K562 (cell line): ENCODE measurements at regions not wholly inside any gene's neighbourhood (a gene's known extent, or its start where the extent isn't known, plus 50 kb on each side); places are given as distances from the start of the nearest gene placed in this dataset.

ENCODE experiments used
- ATAC-seq: fragments of 200-7000 bp; cut with Tn5 transposase; 3 replicates; pipeline ENCODE4 v1.9.1; 2020; ENCODE audit warnings: moderate library complexity
- BruUV-seq: library from RNA; stranded (reverse); fragments of 400-500 nt; replicated peaks from 2 replicates; lab custom pipeline; 2021; lab: Mats Ljungman, UMichigan
- CTCF ChIA-PET: fragments of 300-600 bp; formaldehyde crosslinking; extraction: SDS; loops from one replicate; lab custom pipeline; 2021; ENCODE audit warnings: low intra/inter-chr PET ratio; lab: Yijun Ruan, JAX
- POLR2A ChIA-PET: fragments of 300-600, 350-650 bp; sonication (Branson Sonifier 250); formaldehyde crosslinking; extraction: SDS; loops from one replicate; lab custom pipeline; 2021; ENCODE audit warnings: antibody characterized with exemption, inconsistent platforms; lab: Yijun Ruan, JAX
- DNase-seq, 4 experiments: peaks; one replicate each; pipeline versions ENCODE4 v3.0.0 to v3.0.0-alpha.2; 2011 to 2018; ENCODE audit warnings: low spot score in 3 of 4, mixed read lengths in 3 of 4; ENCODE audit errors: extremely low read depth in 1 of 4
- FAIRE-seq: peaks from 2 replicates; lab custom pipeline; 2011; peaks lifted over from hg19 to GRCh38; lab: Jason Lieb, UNC
- H2AFZ ChIP-seq: 2 replicates; pipeline ENCODE4 v1.6.0; 2011; ENCODE audit warnings: low read depth, low read length, control low read depth, inconsistent platforms
- H3K27ac ChIP-seq: fragments of 200-600 bp; 3 replicates; pipeline ENCODE4 v1.8.0; 2011; ENCODE audit warnings: low read depth, mild to moderate bottlenecking, control low read depth, inconsistent platforms, low read length, moderate library complexity, mixed read lengths; ENCODE audit errors: extremely low read depth
- H3K27me3 ChIP-seq, 2 experiments: fragments of 300-600 bp in 1 of 2; 2 replicates in 1 of 2; 3 replicates in 1 of 2; pipeline versions ENCODE4 v1.6.0 to v1.8.0; 2011; ENCODE audit warnings: inconsistent platforms in 2 of 2, low read length in 2 of 2, mild to moderate bottlenecking in 1 of 2, mixed read lengths in 1 of 2, moderate library complexity in 1 of 2; ENCODE audit not compliant: control insufficient read depth in 2 of 2, insufficient read depth in 2 of 2
- H3K36me3 ChIP-seq: fragments of 300-600 bp; 3 replicates; pipeline ENCODE4 v1.8.0; 2011; ENCODE audit warnings: mild to moderate bottlenecking, low read length, inconsistent platforms; ENCODE audit not compliant: control insufficient read depth, insufficient read depth
- H3K4me1 ChIP-seq, 2 experiments: fragments of 200-600 bp in 1 of 2; replicated peaks in 1 of 2; 2 replicates in 1 of 2; 3 replicates in 1 of 2; pipeline versions ENCODE4 v1.5.1 to v1.8.0; 2011; ENCODE audit warnings: inconsistent platforms in 2 of 2, low read length in 2 of 2, mild to moderate bottlenecking in 1 of 2, mixed read lengths in 1 of 2, moderate library complexity in 1 of 2; ENCODE audit not compliant: control insufficient read depth in 2 of 2, insufficient read depth in 2 of 2
- H3K4me2 ChIP-seq: 2 replicates; pipeline ENCODE4 v1.6.1; 2011; ENCODE audit warnings: low read length, control low read depth, inconsistent platforms, mixed read lengths; ENCODE audit not compliant: insufficient read depth
- H3K4me3 ChIP-seq: fragments of 200-600 bp; sonication (generic), shearing (Covaris generic); 2 replicates; pipeline ENCODE4 v1.5.1; 2016; ENCODE audit warnings: control low read depth, inconsistent platforms
- H3K79me2 ChIP-seq: fragments of 200-600 bp; 3 replicates; pipeline ENCODE4 v1.8.0; 2011; ENCODE audit warnings: low read length, inconsistent platforms; ENCODE audit not compliant: control insufficient read depth, insufficient read depth
- H3K9ac ChIP-seq, 2 experiments: 2 replicates each; pipeline versions ENCODE4 v1.6.0 to v1.6.1; 2011; ENCODE audit warnings: low read depth in 2 of 2, low read length in 2 of 2, control low read depth in 1 of 2, inconsistent platforms in 1 of 2, mild to moderate bottlenecking in 1 of 2, mixed read lengths in 1 of 2; ENCODE audit not compliant: insufficient read depth in 1 of 2
- H3K9me1 ChIP-seq: one replicate; pipeline ENCODE4 v1.6.0; 2011; ENCODE audit warnings: inconsistent platforms, mild to moderate bottlenecking, low read length, moderate library complexity; ENCODE audit not compliant: control insufficient read depth, insufficient read depth
- H3K9me3 ChIP-seq: replicated peaks from 2 replicates; pipeline ENCODE4 v1.5.1; 2011; ENCODE audit warnings: low read depth, low read length, inconsistent platforms; ENCODE audit not compliant: control insufficient read depth, insufficient read depth
- H4K20me1 ChIP-seq: replicated peaks from 2 replicates; pipeline ENCODE4 v1.6.1; 2011; ENCODE audit warnings: low read length, inconsistent platforms, mixed read lengths; ENCODE audit not compliant: control insufficient read depth, insufficient read depth
- AFF1 ChIP-seq, 2 experiments: fragments of 450-650 bp; IDR thresholded peaks; 2 replicates each; pipeline ENCODE4 v1.6.1; 2018; ENCODE audit warnings: mild to moderate bottlenecking in 2 of 2, low read depth in 1 of 2; ENCODE audit not compliant: partially characterized antibody in 2 of 2
- CHAMP1 ChIP-seq: fragments of 450-650 bp; IDR thresholded peaks from 2 replicates; pipeline ENCODE4 v1.6.1; 2016; ENCODE audit warnings: mild to moderate bottlenecking
- ELK3 ChIP-seq: fragments of 450-650 bp; formaldehyde crosslinking; IDR thresholded peaks from 2 replicates; pipeline ENCODE4 v1.4.0; 2020; ENCODE audit warnings: mild to moderate bottlenecking
- EP400 ChIP-seq: fragments of 450-650 bp; IDR thresholded peaks from 2 replicates; pipeline ENCODE4 v1.6.1; 2017; ENCODE audit warnings: antibody characterized with exemption, mild to moderate bottlenecking, moderate library complexity
- FOXA1 ChIP-seq: fragments of 450-650 bp; IDR thresholded peaks from 2 replicates; pipeline ENCODE4 v1.6.1; 2016; ENCODE audit warnings: mild to moderate bottlenecking, borderline replicate concordance
- HIVEP1 ChIP-seq: fragments of 250-450 bp; sonication (Bioruptor Pico); IDR thresholded peaks from 2 replicates; pipeline ENCODE4 v1.4.0; 2020; ENCODE audit warnings: mild to moderate bottlenecking
- MTF1 ChIP-seq: fragments of 250-450 bp; sonication (Bioruptor Pico); IDR thresholded peaks from 2 replicates; pipeline ENCODE4 v1.9.0; 2021; ENCODE audit warnings: moderate library complexity, mild to moderate bottlenecking, inconsistent platforms, borderline replicate concordance
- NRF1 ChIP-seq, 2 experiments: fragments of 450-650 bp; IDR thresholded peaks in 1 of 2; conservative IDR thresholded peaks in 1 of 2; 2 replicates each; pipeline ENCODE4 v1.6.1; 2014; ENCODE audit warnings: mild to moderate bottlenecking in 2 of 2
- TFE3 ChIP-seq: fragments of 450-650 bp; formaldehyde crosslinking; IDR thresholded peaks from 2 replicates; pipeline ENCODE4 v1.4.0; 2020; ENCODE audit warnings: mild to moderate bottlenecking, mixed read lengths
- USF1 ChIP-seq: sonication (generic); formaldehyde crosslinking; IDR thresholded peaks from 2 replicates; pipeline ENCODE4 v1.9.0; 2022; ENCODE audit warnings: mild to moderate bottlenecking, missing genetic modification reagents
- ZBTB1 ChIP-seq: sonication (generic); formaldehyde crosslinking; IDR thresholded peaks from 2 replicates; pipeline ENCODE4 v1.8.1; 2023; ENCODE audit warnings: missing genetic modification reagents, low read depth, mild to moderate bottlenecking, borderline replicate concordance
- WGBS: fragments of 100-300 bp; shearing (Covaris generic); methylation state at CpG from one replicate; pipeline ENCODE4 v1.1.6; 2016; ENCODE audit warnings: low coverage, mixed read lengths; ENCODE audit not compliant: insufficient coverage; ENCODE audit errors: missing lambda C conversion rate; 5-methylcytosine and 5-hydroxymethylcytosine counted together
- in situ Hi-C: fragments of 300-500 bp; cut with MboI; formaldehyde crosslinking; loops from 4 replicates; pipeline ENCODE4 v1.15.0; 2018; ENCODE audit warnings: inconsistent platforms, mixed read lengths
- intact Hi-C: fragments of 100-400 bp; cut with micrococcal nuclease; formaldehyde crosslinking; loops from 2 replicates; pipeline ENCODE4 v1.14.2; 2022

GRCh38 chr4:153065276-153065675 lies 129.2 kb downstream of the FHDC1 start:
- H3K9me3 ChIP-seq: no peaks in the 10 kb centered on the region
- no peak overlapping the region for H3K27ac ChIP-seq
- WGBS: 6% methylated on average over 9 of the region's 9 CpGs
- peak overlapping the region; percentile 56 for H2AFZ ChIP-seq
- FAIRE-seq (no peak), DNase-seq (no peak), ATAC-seq (peak; percentile 50; the same call in 1 of the 3 replicates)
- no TSS peak for BruUV-seq
- H4K20me1 ChIP-seq: no peaks in the 10 kb centered on the region
- intact Hi-C loops: no loop called here
- H3K27me3 ChIP-seq: peaks cover 2 to 9% of the 10 kb centered on the region in 2 experiments; a peak in 2 of 5 replicates
- H3K9ac ChIP-seq: no peak overlapping the region
- no peaks in the 10 kb centered on the region for H3K79me2 ChIP-seq
- ChIA-PET CTCF (no interaction called here), POLR2A (no interaction called here)
- in situ Hi-C loops: no loop called here
- peaks cover 0 to 5% of the 10 kb centered on the region in 2 experiments; a peak in 1 of 5 replicates for H3K4me1 ChIP-seq
- H3K36me3 ChIP-seq: no peaks in the 10 kb centered on the region
- H3K9me1 ChIP-seq: no peaks in the 10 kb centered on the region
- no peak overlapping the region for H3K4me2 ChIP-seq
- H3K4me3 ChIP-seq: no peak overlapping the region
- TF ChIP-seq USF1 (CRISPR knock-in tag): peak; percentile 76
- TF ChIP-seq TFE3 (CRISPR knock-in tag): 0 out of 2 replicates have a peak, but pooled peaks have one; percentile 12
- TF ChIP-seq ELK3: no peak
- TF ChIP-seq MTF1 (CRISPR knock-in tag): no peak
- TF ChIP-seq ZBTB1 (CRISPR knock-in tag): no peak
- peak; percentile 39 to 58; a peak in 3 of 4 replicates for TF ChIP-seq NRF1 (conservative IDR thresholded peaks at IDR 0.05 in 1 of 2, IDR thresholded peaks at IDR 0.05 in 1 of 2)
- no peak for TF ChIP-seq AFF1 (IDR thresholded peaks at IDR 0.05; ENCODE audit: low read depth in 1 of 2, partially characterized antibody in 2 of 2)
- no peak for TF ChIP-seq FOXA1
- TF ChIP-seq EP400: no peak
- TF ChIP-seq CHAMP1: no peak
- no peak for TF ChIP-seq HIVEP1 (CRISPR knock-in tag)
